ENCODE measurements at regions not wholly inside any gene's neighbourhood (a gene's known extent, or its start where the extent isn't known, plus 50 kb on each side); places are given as distances from the start of the nearest gene placed in this dataset.

GRCh38 chr22:48082284-48082683, 1319.8 kb downstream of the TBC1D22A start:
- no peak for ATAC-seq
- no peaks in the 10 kb centered on the region for H3K79me2 ChIP-seq (replicated peaks; ENCODE audit: insufficient read depth)
- Mint-ChIP-seq H3K36me3 (ENCODE audit: low read depth) (no peaks in the 10 kb centered on the region), H3K27me3 (ENCODE audit: insufficient read depth, low read depth, poor library complexity) (peaks cover 11% of the 10 kb centered on the region), H3K9me3 (no peaks in the 10 kb centered on the region), H3K27ac (no peak overlapping the region), H3K4me1 (peaks cover 6% of the 10 kb centered on the region; the same call in 2 of the 3 replicates), H3K4me3 (no peak overlapping the region)
- H3K9me2 ChIP-seq (ENCODE audit: insufficient read depth): no peaks in the 10 kb centered on the region
- no peaks in the 10 kb centered on the region for H3K27me3 ChIP-seq (ENCODE audit: insufficient read depth)
- no peaks in the 10 kb centered on the region for H3K4me1 ChIP-seq (ENCODE audit: insufficient read depth)
- TF ChIP-seq CREB1 (CRISPR knock-in tag; IDR thresholded peaks at IDR 0.05; ENCODE audit: low read depth) (no peak), POLR2AphosphoS5 (IDR thresholded peaks at IDR 0.05; ENCODE audit: low read depth) (no peak), ZNF331 (CRISPR knock-in tag; IDR thresholded peaks at IDR 0.05; ENCODE audit: low read depth) (no peak), EZH2phosphoT487 (IDR thresholded peaks at IDR 0.05; ENCODE audit: unreplicated experiment) (no peak), NANOG (IDR thresholded peaks at IDR 0.05; ENCODE audit: borderline replicate concordance) (no peak), CTCF (conservative IDR thresholded peaks at IDR 0.05; ENCODE audit: low read depth in 2 of 2) (no peak), ETS1 (IDR thresholded peaks at IDR 0.05) (no peak), ZNF462 (CRISPR knock-in tag; IDR thresholded peaks at IDR 0.05) (no peak), REST (IDR thresholded peaks at IDR 0.05; ENCODE audit: unreplicated experiment) (no peak), STAT1 (IDR thresholded peaks at IDR 0.05; ENCODE audit: unreplicated experiment) (no peak), ZNF114 (CRISPR knock-in tag; IDR thresholded peaks at IDR 0.05) (no peak), JUNB (IDR thresholded peaks at IDR 0.05; ENCODE audit: unreplicated experiment) (no peak), EZH2 (IDR thresholded peaks at IDR 0.05; ENCODE audit: low read depth, unreplicated experiment) (no peak)
- H2AFZ ChIP-seq: no peak overlapping the region
- no peaks in the 10 kb centered on the region for H3F3A ChIP-seq (replicated peaks; ENCODE audit: low read depth)
- H3K4me2 ChIP-seq: no peak overlapping the region
- no peak for DNase-seq (ENCODE audit: low spot score)
- no peaks in the 10 kb centered on the region for H3K36me3 ChIP-seq (ENCODE audit: insufficient read depth)
- no peak overlapping the region for H3K27ac ChIP-seq (ENCODE audit: low read depth)
- H4K20me1 ChIP-seq (replicated peaks; ENCODE audit: insufficient read depth): no peaks in the 10 kb centered on the region
- no peak overlapping the region for H3K4me3 ChIP-seq

All from GM23338 (cell line).